Mesothelial cell of epicardium (in vitro differentiated cells): ENCODE measurements at regions not wholly inside any gene's neighbourhood (a gene's known extent, or its start where the extent isn't known, plus 50 kb on each side); places are given as distances from the start of the nearest gene placed in this dataset.
A peak's percentile ranks its signal among the peaks of the same experiment; 100 is the strongest.
"Not testable (repeated sequence)": the region's sequence is repeated elsewhere in the genome, so short reads cannot be mapped to it uniquely, and the experiment has no call there.

Experiments used
- DNase-seq, 2 experiments: peaks; one replicate each; pipeline ENCODE4 v3.0.0; 2021; ENCODE audit warnings: low spot score in 2 of 2; ENCODE audit not compliant: unreplicated experiment in 2 of 2
- H3K27ac Mint-ChIP-seq: 2 replicates; pipeline ENCODE4 v1.8.0; 2021; ENCODE audit warnings: mixed read lengths
- H3K27me3 Mint-ChIP-seq: 2 replicates; pipeline ENCODE4 v1.8.0; 2021; ENCODE audit warnings: low read depth, mixed read lengths
- H3K36me3 Mint-ChIP-seq: 2 replicates; pipeline ENCODE4 v1.8.0; 2021; ENCODE audit warnings: mixed read lengths
- H3K4me1 Mint-ChIP-seq: 2 replicates; pipeline ENCODE4 v1.8.0; 2021; ENCODE audit warnings: mixed read lengths
- H3K4me3 Mint-ChIP-seq: 2 replicates; pipeline ENCODE4 v1.8.0; 2021; ENCODE audit warnings: mild to moderate bottlenecking, moderate library complexity, mixed read lengths
- H3K9me3 Mint-ChIP-seq: 2 replicates; pipeline ENCODE4 v1.8.0; 2021; ENCODE audit warnings: mixed read lengths
- CTCF ChIP-seq: fragments of 200-600 bp; sonication (generic); IDR thresholded peaks from one replicate; pipeline ENCODE4 v1.5.0; 2021; ENCODE audit warnings: antibody characterized with exemption; ENCODE audit not compliant: unreplicated experiment

GRCh38 chr10:118436742-118437141, 94.6 kb upstream of the FAM204A start:
- Mint-ChIP-seq H3K4me3 (no peak overlapping the region), H3K36me3 (no peaks in the 10 kb centered on the region), H3K27ac (no peak overlapping the region), H3K9me3 (peaks cover 8% of the 10 kb centered on the region), H3K4me1 (no peaks in the 10 kb centered on the region), H3K27me3 (peaks cover 50% of the 10 kb centered on the region)
- DNase-seq: no peak
- no peak for TF ChIP-seq CTCF

- no peak for TF ChIP-seq CTCF
- peaks cover 40% of the 10 kb centered on the region for H3K27me3 Mint-ChIP-seq
- H3K4me3 Mint-ChIP-seq: no peak overlapping the region
- no peak overlapping the region for H3K27ac Mint-ChIP-seq
- no peaks in the 10 kb centered on the region for H3K4me1 Mint-ChIP-seq
- no peak for DNase-seq
- H3K36me3 Mint-ChIP-seq: no peaks in the 10 kb centered on the region
- peaks cover 8% of the 10 kb centered on the region for H3K9me3 Mint-ChIP-seq
Measured at GRCh38 chr10:118430190-118430589, 88.1 kb upstream of the FAM204A start.

GRCh38 chr10:118423800-118424442, 81.8 kb upstream of the FAM204A start:
- DNase-seq: peak; percentile 66 to 82
- peak; percentile 81 for TF ChIP-seq CTCF
- Mint-ChIP-seq H3K27ac (no peak overlapping the region), H3K4me1 (no peaks in the 10 kb centered on the region), H3K4me3 (no peak overlapping the region), H3K9me3 (no peaks in the 10 kb centered on the region), H3K27me3 (peaks cover 57% of the 10 kb centered on the region), H3K36me3 (no peaks in the 10 kb centered on the region)

- Mint-ChIP-seq H3K27ac (no peak overlapping the region), H3K4me3 (no peak overlapping the region), H3K27me3 (peaks cover 59% of the 10 kb centered on the region), H3K9me3 (no peaks in the 10 kb centered on the region), H3K36me3 (no peaks in the 10 kb centered on the region), H3K4me1 (no peaks in the 10 kb centered on the region)
- DNase-seq: no peak
- TF ChIP-seq CTCF: no peak
Measured at GRCh38 chr10:118422241-118422640, 80.1 kb upstream of the FAM204A start.

GRCh38 chr10:118420049-118420448, 77.9 kb upstream of the FAM204A start:
- H3K27me3 Mint-ChIP-seq: peaks cover 60% of the 10 kb centered on the region
- H3K36me3 Mint-ChIP-seq, H3K9me3 Mint-ChIP-seq, H3K4me1 Mint-ChIP-seq, H3K4me3 Mint-ChIP-seq, DNase-seq, H3K27ac Mint-ChIP-seq: not testable (repeated sequence)

GRCh38 chr10:118412932-118413331, 70.8 kb upstream of the FAM204A start:
- DNase-seq: no peak
- no peak overlapping the region for H3K27ac Mint-ChIP-seq
- no peak for TF ChIP-seq CTCF
- H3K9me3 Mint-ChIP-seq: no peaks in the 10 kb centered on the region
- no peaks in the 10 kb centered on the region for H3K36me3 Mint-ChIP-seq
- peaks cover 14% of the 10 kb centered on the region for H3K4me1 Mint-ChIP-seq
- peaks cover 79% of the 10 kb centered on the region for H3K27me3 Mint-ChIP-seq
- H3K4me3 Mint-ChIP-seq: no peak overlapping the region
